ENCODE measurements at regions not wholly inside any gene's neighbourhood (a gene's known extent, or its start where the extent isn't known, plus 50 kb on each side); places are given as distances from the start of the nearest gene placed in this dataset.

DNA sequence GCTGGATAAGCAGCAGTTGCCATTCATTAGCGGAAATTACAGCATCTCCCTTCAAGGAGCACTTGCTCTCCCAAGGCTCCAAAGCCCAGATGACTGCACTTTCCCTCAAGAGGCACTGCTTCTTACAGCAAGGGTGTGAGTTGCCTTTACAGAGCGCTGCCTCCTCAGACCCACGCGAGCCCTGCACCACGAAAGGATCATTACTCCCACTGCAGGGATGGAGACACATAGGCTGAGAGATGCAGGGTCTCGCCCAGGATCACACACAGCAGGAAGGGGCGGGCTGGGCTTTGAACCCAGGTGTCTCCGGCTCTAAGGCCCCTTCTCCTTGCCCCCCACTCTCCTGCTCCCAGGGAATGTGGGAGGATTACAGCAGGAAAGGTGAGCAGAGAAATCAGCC, 405.5 kb downstream of the MATN1 start (continued):
- TF ChIP-seq POGZ (CRISPR knock-in tag; IDR thresholded peaks at IDR 0.05): no peak
- TF ChIP-seq FOSL1 (CRISPR knock-in tag; IDR thresholded peaks at IDR 0.05; ENCODE audit: borderline replicate concordance): no peak

DNA sequence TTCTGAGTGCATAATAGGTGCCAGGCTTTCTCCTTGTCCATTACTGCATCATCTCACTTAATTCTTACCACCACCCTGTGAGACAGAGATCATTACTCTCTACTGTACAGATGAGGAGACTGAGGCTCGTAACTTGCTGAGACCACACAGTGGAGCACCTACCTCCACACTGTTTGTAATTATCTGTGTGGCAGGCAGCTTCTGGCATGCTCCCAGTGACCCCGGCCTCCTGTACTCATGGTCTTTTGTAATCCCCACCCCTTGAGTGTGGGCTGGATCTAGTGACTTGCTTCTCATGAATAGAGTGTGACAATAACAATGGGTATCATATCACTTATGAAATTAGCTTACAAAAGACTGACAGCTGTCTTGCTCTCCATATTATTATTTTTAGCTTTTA, 407.3 kb downstream of the MATN1 start:
- no peak overlapping the region for H3K4me3 ChIP-seq (replicated peaks in 1 of 3; ENCODE audit: insufficient read depth in 1 of 3, low read depth in 2 of 3, low read length in 3 of 3)
- TF ChIP-seq, protein P1, sequence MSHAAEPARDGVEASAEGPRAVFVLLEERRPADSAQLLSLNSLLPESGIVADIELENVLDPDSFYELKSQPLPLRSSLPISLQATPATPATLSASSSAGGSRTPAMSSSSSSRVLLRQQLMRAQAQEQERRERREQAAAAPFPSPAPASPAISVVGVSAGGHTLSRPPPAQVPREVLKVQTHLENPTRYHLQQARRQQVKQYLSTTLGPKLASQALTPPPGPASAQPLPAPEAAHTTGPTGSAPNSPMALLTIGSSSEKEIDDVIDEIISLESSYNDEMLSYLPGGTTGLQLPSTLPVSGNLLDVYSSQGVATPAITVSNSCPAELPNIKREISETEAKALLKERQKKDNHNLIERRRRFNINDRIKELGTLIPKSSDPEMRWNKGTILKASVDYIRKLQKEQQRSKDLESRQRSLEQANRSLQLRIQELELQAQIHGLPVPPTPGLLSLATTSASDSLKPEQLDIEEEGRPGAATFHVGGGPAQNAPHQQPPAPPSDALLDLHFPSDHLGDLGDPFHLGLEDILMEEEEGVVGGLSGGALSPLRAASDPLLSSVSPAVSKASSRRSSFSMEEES (CRISPR knock-in tag; IDR thresholded peaks at IDR 0.05): no peak
- no peak for TF ChIP-seq ZNF766 (CRISPR knock-in tag; IDR thresholded peaks at IDR 0.05; ENCODE audit: borderline replicate concordance)
- TF ChIP-seq NFE2 (CRISPR knock-in tag; IDR thresholded peaks at IDR 0.05): no peak
- TF ChIP-seq SAP130 (CRISPR knock-in tag; IDR thresholded peaks at IDR 0.05; ENCODE audit: low read depth): no peak
- TF ChIP-seq GTF3A (CRISPR knock-in tag; conservative IDR thresholded peaks at IDR 0.05): no peak
- no peak for TF ChIP-seq CHD4 (IDR thresholded peaks at IDR 0.05; ENCODE audit: borderline replicate concordance, low read length)
- no peak for TF ChIP-seq SMYD3 (CRISPR knock-in tag; IDR thresholded peaks at IDR 0.05)
- no peak for TF ChIP-seq TEAD3 (CRISPR knock-in tag; optimal IDR thresholded peaks at IDR 0.05; ENCODE audit: borderline replicate concordance)
- TF ChIP-seq MLLT10 (CRISPR knock-in tag; IDR thresholded peaks at IDR 0.05): no peak
- no peak for TF ChIP-seq NFIC (IDR thresholded peaks at IDR 0.05; ENCODE audit: low read length)
- TF ChIP-seq, protein P2, sequence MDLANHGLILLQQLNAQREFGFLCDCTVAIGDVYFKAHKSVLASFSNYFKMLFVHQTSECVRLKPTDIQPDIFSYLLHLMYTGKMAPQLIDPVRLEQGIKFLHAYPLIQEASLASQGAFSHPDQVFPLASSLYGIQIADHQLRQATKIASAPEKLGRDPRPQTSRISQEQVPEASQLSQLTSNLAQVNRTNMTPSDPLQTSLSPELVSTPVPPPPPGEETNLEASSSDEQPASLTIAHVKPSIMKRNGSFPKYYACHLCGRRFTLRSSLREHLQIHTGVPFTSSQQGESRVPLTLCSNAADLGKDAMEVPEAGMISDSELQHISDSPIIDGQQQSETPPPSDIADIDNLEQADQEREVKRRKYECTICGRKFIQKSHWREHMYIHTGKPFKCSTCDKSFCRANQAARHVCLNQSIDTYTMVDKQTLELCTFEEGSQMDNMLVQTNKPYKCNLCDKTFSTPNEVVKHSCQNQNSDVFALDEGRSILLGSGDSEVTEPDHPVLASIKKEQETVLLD (CRISPR knock-in tag; IDR thresholded peaks at IDR 0.05; ENCODE audit: low read depth): no peak
- BruUV-seq (replicated peaks): no TSS peak
- ATAC-seq (no peak), FAIRE-seq (no peak), DNase-seq (ENCODE audit: low spot score) (no peak)
- no peaks in the 10 kb centered on the region for H3K9me3 ChIP-seq (ENCODE audit: low read length)
- no peak overlapping the region for H3K4me2 ChIP-seq (ENCODE audit: low read depth, low read length)
- H3K79me2 ChIP-seq (ENCODE audit: insufficient read depth, low read length): no peaks in the 10 kb centered on the region
- H3K36me3 ChIP-seq (replicated peaks in 1 of 2; ENCODE audit: control insufficient read depth in 1 of 2, insufficient read depth in 2 of 2, low read length in 2 of 2): no peaks in the 10 kb centered on the region
- peaks cover 3 to 10% of the 10 kb centered on the region in 2 experiments; a peak in 2 of 5 replicates for H3K27me3 ChIP-seq (ENCODE audit: control insufficient read depth in 1 of 2, insufficient read depth in 2 of 2, low read length in 2 of 2)
- CTCF ChIA-PET (ENCODE audit: low intra/inter-chr PET ratio, low total read pairs): no interaction called here
- in situ Hi-C loops (cut with HindIII; ENCODE audit: extremely low pct_ligation_motif_present, low pct_unique_long_range_greater_than_20kb): no loop called here
- POLR2A ChIA-PET: no interaction called here
- no peaks in the 10 kb centered on the region for H4K20me1 ChIP-seq (ENCODE audit: insufficient read depth, low read length)
- no peak overlapping the region for H3K27ac ChIP-seq (ENCODE audit: extremely low read length, insufficient read depth, low read length)
- intact Hi-C loops (cut with micrococcal nuclease; ENCODE audit: unreplicated experiment): no loop called here
- H3K4me1 ChIP-seq (ENCODE audit: insufficient read depth, low read length): no peaks in the 10 kb centered on the region
- H3K9ac ChIP-seq (ENCODE audit: insufficient read depth, low read depth, low read length): no peak overlapping the region
- H2AFZ ChIP-seq (ENCODE audit: low read length): no peak overlapping the region
- 0% methylated on average over 2 of the region's 2 CpGs for WGBS (ENCODE audit: low lambda C conversion rate)
